ENCODE measurements at regions not wholly inside any gene's neighbourhood (a gene's known extent, or its start where the extent isn't known, plus 50 kb on each side); places are given as distances from the start of the nearest gene placed in this dataset.

DNA sequence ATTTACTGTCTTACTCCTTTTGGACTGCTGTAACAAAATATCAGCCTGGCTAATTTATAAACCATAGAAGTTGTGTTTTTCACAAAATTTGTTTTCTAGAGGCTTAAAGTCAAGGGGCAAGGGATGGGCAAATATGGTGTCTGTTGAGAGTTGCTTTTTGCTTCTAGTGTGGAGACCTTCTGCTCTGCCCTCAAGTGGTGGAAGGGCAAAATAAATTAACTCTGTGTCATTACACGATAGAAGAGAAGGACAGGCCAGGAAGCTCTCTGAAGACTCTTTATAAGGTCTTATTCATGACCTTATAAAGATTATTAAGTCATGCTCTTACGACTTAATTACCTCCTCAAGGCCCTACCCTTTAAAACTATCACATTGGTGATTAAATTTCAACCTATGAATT, 181.2 kb upstream of the LRATD1 start:
- no peak overlapping the region for H2AK5ac ChIP-seq (ENCODE audit: low read depth, low read length)
- no peaks in the 10 kb centered on the region for H3K36me3 ChIP-seq (replicated peaks in 1 of 2; ENCODE audit: control insufficient read depth in 2 of 2, insufficient read depth in 2 of 2, low read length in 2 of 2)
- no peak overlapping the region for H3K27ac ChIP-seq (replicated peaks; ENCODE audit: low read length)
- H3K4ac ChIP-seq (ENCODE audit: low read length): no peak overlapping the region
- H3K9ac ChIP-seq (ENCODE audit: low read depth, low read length, poor library complexity): no peak overlapping the region
- no peak for DNase-seq (ENCODE audit: low spot score)
- no peaks in the 10 kb centered on the region for H3K4me1 ChIP-seq (ENCODE audit: control insufficient read depth in 2 of 2, insufficient read depth in 1 of 2, low read depth in 1 of 2, low read length in 2 of 2)
- H2BK15ac ChIP-seq (ENCODE audit: low read length): no peak overlapping the region
- no peak overlapping the region for H3K18ac ChIP-seq (ENCODE audit: low read length)
- WGBS, 2 donors (ENCODE audit: extremely low coverage in 2 of 2, insufficient read length in 2 of 2, insufficient replicate concordance in 1 of 2): no CpG with 5 or more reads among the region's 2 CpGs
- H2AFZ ChIP-seq (ENCODE audit: low read length): no peak overlapping the region
- H2BK12ac ChIP-seq (ENCODE audit: low read length): no peak overlapping the region
- H3K4me3 ChIP-seq (ENCODE audit: low read length in 2 of 2): no peak overlapping the region
- H2BK5ac ChIP-seq (ENCODE audit: low read length): no peak overlapping the region
- H3K9me3 ChIP-seq (replicated peaks in 1 of 2; ENCODE audit: control insufficient read depth in 2 of 2, insufficient read depth in 1 of 2, low read depth in 1 of 2, low read length in 2 of 2): peaks cover 0 to under 1% of the 10 kb centered on the region in 2 donors
- H3K79me1 ChIP-seq (ENCODE audit: low read depth, low read length): no peaks in the 10 kb centered on the region
- no peak overlapping the region for H4K8ac ChIP-seq (ENCODE audit: low read depth, low read length)
- H3K14ac ChIP-seq (ENCODE audit: low read length): no peak overlapping the region
- H3K27me3 ChIP-seq (ENCODE audit: control insufficient read depth in 3 of 3, insufficient read depth in 3 of 3, low read depth in 1 of 3, low read length in 3 of 3): no peaks in the 10 kb centered on the region
- no peak overlapping the region for H3K4me2 ChIP-seq (ENCODE audit: insufficient read depth, low read length, poor library complexity, severe bottlenecking)
- H4K91ac ChIP-seq (ENCODE audit: low read depth, low read length, poor library complexity): no peak overlapping the region
- H3K23ac ChIP-seq (ENCODE audit: low read depth, low read length, poor library complexity): no peak overlapping the region
- no peak overlapping the region for H2BK120ac ChIP-seq (ENCODE audit: low read depth, low read length)

GRCh38 chr2:14454202-14454601, 178.3 kb upstream of the LRATD1 start:
- H3K4me1 ChIP-seq (ENCODE audit: control insufficient read depth in 2 of 2, insufficient read depth in 1 of 2, low read depth in 1 of 2, low read length in 2 of 2): no peaks in the 10 kb centered on the region
- H2BK5ac ChIP-seq (ENCODE audit: low read length): no peak overlapping the region
- H3K36me3 ChIP-seq (replicated peaks in 1 of 2; ENCODE audit: control insufficient read depth in 2 of 2, insufficient read depth in 2 of 2, low read length in 2 of 2): no peaks in the 10 kb centered on the region
- H4K8ac ChIP-seq (ENCODE audit: low read depth, low read length): no peak overlapping the region
- WGBS, 2 donors (ENCODE audit: extremely low coverage in 2 of 2, insufficient read length in 2 of 2, insufficient replicate concordance in 1 of 2): no CpG with 5 or more reads among the region's 3 CpGs
- no peak overlapping the region for H2AFZ ChIP-seq (ENCODE audit: low read length)
- H2BK12ac ChIP-seq (ENCODE audit: low read length): no peak overlapping the region
- H3K23ac ChIP-seq (ENCODE audit: low read depth, low read length, poor library complexity): no peak overlapping the region
- H2BK120ac ChIP-seq (ENCODE audit: low read depth, low read length): no peak overlapping the region
- no peak overlapping the region for H3K27ac ChIP-seq (replicated peaks; ENCODE audit: low read length)
- H3K9ac ChIP-seq (ENCODE audit: low read depth, low read length, poor library complexity): no peak overlapping the region
- no peaks in the 10 kb centered on the region for H3K79me1 ChIP-seq (ENCODE audit: low read depth, low read length)
- H3K4me3 ChIP-seq (ENCODE audit: low read length in 2 of 2): no peak overlapping the region
- no peaks in the 10 kb centered on the region for H3K27me3 ChIP-seq (ENCODE audit: control insufficient read depth in 3 of 3, insufficient read depth in 3 of 3, low read depth in 1 of 3, low read length in 3 of 3)
- H2AK5ac ChIP-seq (ENCODE audit: low read depth, low read length): no peak overlapping the region
- no peak overlapping the region for H3K4ac ChIP-seq (ENCODE audit: low read length)
- no peak overlapping the region for H3K18ac ChIP-seq (ENCODE audit: low read length)
- no peak overlapping the region for H2BK15ac ChIP-seq (ENCODE audit: low read length)
- no peak overlapping the region for H3K4me2 ChIP-seq (ENCODE audit: insufficient read depth, low read length, poor library complexity, severe bottlenecking)
- no peak overlapping the region for H3K14ac ChIP-seq (ENCODE audit: low read length)
- H3K9me3 ChIP-seq (replicated peaks in 1 of 2; ENCODE audit: control insufficient read depth in 2 of 2, insufficient read depth in 1 of 2, low read depth in 1 of 2, low read length in 2 of 2): peaks cover 0 to 3% of the 10 kb centered on the region in 2 donors
- no peak overlapping the region for H4K91ac ChIP-seq (ENCODE audit: low read depth, low read length, poor library complexity)
- DNase-seq (ENCODE audit: low spot score): no peak

GRCh38 chr2:14459786-14460325, 172.7 kb upstream of the LRATD1 start:
- no peak overlapping the region for H2AK5ac ChIP-seq (ENCODE audit: low read depth, low read length)
- no peak overlapping the region for H3K9ac ChIP-seq (ENCODE audit: low read depth, low read length, poor library complexity)
- no peak overlapping the region for H3K4me2 ChIP-seq (ENCODE audit: insufficient read depth, low read length, poor library complexity, severe bottlenecking)
- no peak overlapping the region for H4K91ac ChIP-seq (ENCODE audit: low read depth, low read length, poor library complexity)
- DNase-seq (ENCODE audit: low spot score): no peak
- no peak overlapping the region for H3K23ac ChIP-seq (ENCODE audit: low read depth, low read length, poor library complexity)
- no CpG with 5 or more reads among the region's 1 CpG for WGBS, 2 donors (ENCODE audit: extremely low coverage in 2 of 2, insufficient read length in 2 of 2, insufficient replicate concordance in 1 of 2)
- no peak overlapping the region for H3K14ac ChIP-seq (ENCODE audit: low read length)
- H3K18ac ChIP-seq (ENCODE audit: low read length): no peak overlapping the region
- no peak overlapping the region for H2BK120ac ChIP-seq (ENCODE audit: low read depth, low read length)
- H3K79me1 ChIP-seq (ENCODE audit: low read depth, low read length): no peaks in the 10 kb centered on the region
- H4K8ac ChIP-seq (ENCODE audit: low read depth, low read length): no peak overlapping the region
- no peaks in the 10 kb centered on the region for H3K4me1 ChIP-seq (ENCODE audit: control insufficient read depth in 2 of 2, insufficient read depth in 1 of 2, low read depth in 1 of 2, low read length in 2 of 2)
- H2BK15ac ChIP-seq (ENCODE audit: low read length): no peak overlapping the region
- no peak overlapping the region for H2AFZ ChIP-seq (ENCODE audit: low read length)
- no peak overlapping the region for H2BK12ac ChIP-seq (ENCODE audit: low read length)
- no peak overlapping the region for H3K4ac ChIP-seq (ENCODE audit: low read length)
- H3K36me3 ChIP-seq (replicated peaks in 1 of 2; ENCODE audit: control insufficient read depth in 2 of 2, insufficient read depth in 2 of 2, low read length in 2 of 2): no peaks in the 10 kb centered on the region
- peaks cover 0 to 6% of the 10 kb centered on the region in 2 donors for H3K9me3 ChIP-seq (replicated peaks in 1 of 2; ENCODE audit: control insufficient read depth in 2 of 2, insufficient read depth in 1 of 2, low read depth in 1 of 2, low read length in 2 of 2)
- H3K4me3 ChIP-seq (ENCODE audit: low read length in 2 of 2): no peak overlapping the region
- no peak overlapping the region for H2BK5ac ChIP-seq (ENCODE audit: low read length)
- no peak overlapping the region for H3K27ac ChIP-seq (replicated peaks; ENCODE audit: low read length)
- H3K27me3 ChIP-seq (ENCODE audit: control insufficient read depth in 3 of 3, insufficient read depth in 3 of 3, low read depth in 1 of 3, low read length in 3 of 3): no peaks in the 10 kb centered on the region

DNA sequence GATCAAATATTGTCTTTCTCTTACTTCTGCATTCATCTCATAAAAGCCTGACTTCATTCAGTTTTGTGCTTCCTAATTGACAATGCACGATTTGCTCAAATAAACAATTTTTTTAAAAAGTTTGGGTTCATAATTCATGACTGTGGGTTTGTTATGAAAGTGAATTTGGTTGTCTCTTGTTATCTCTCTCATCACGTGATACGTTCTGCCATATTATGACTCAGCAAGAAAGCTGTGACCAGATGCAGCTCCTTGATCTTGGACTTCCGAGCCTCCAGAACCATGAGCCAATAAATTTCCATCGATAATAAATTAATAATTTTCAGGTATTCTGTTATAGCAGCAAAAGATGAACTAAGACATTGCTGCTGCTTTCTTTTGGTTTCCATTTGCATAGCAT, 156.5 kb upstream of the LRATD1 start:
- H2AK5ac ChIP-seq (ENCODE audit: low read depth, low read length): no peak overlapping the region
- H3K23ac ChIP-seq (ENCODE audit: low read depth, low read length, poor library complexity): no peak overlapping the region
- no peak overlapping the region for H3K27ac ChIP-seq (replicated peaks; ENCODE audit: low read length)
- H3K4ac ChIP-seq (ENCODE audit: low read length): no peak overlapping the region
- peaks cover 0 to 2% of the 10 kb centered on the region in 2 donors for H3K9me3 ChIP-seq (replicated peaks in 1 of 2; ENCODE audit: control insufficient read depth in 2 of 2, insufficient read depth in 1 of 2, low read depth in 1 of 2, low read length in 2 of 2)
- H2AFZ ChIP-seq (ENCODE audit: low read length): no peak overlapping the region
- no peak for DNase-seq (ENCODE audit: low spot score)
- H2BK12ac ChIP-seq (ENCODE audit: low read length): no peak overlapping the region
- H3K9ac ChIP-seq (ENCODE audit: low read depth, low read length, poor library complexity): no peak overlapping the region
- H3K4me2 ChIP-seq (ENCODE audit: insufficient read depth, low read length, poor library complexity, severe bottlenecking): no peak overlapping the region
- no peaks in the 10 kb centered on the region for H3K79me1 ChIP-seq (ENCODE audit: low read depth, low read length)
- no peaks in the 10 kb centered on the region for H3K4me1 ChIP-seq (ENCODE audit: control insufficient read depth in 2 of 2, insufficient read depth in 1 of 2, low read depth in 1 of 2, low read length in 2 of 2)
- no peaks in the 10 kb centered on the region for H3K27me3 ChIP-seq (ENCODE audit: control insufficient read depth in 3 of 3, insufficient read depth in 3 of 3, low read depth in 1 of 3, low read length in 3 of 3)
- no peak overlapping the region for H2BK120ac ChIP-seq (ENCODE audit: low read depth, low read length)
- H3K36me3 ChIP-seq (replicated peaks in 1 of 2; ENCODE audit: control insufficient read depth in 2 of 2, insufficient read depth in 2 of 2, low read length in 2 of 2): no peaks in the 10 kb centered on the region
- no peak overlapping the region for H3K14ac ChIP-seq (ENCODE audit: low read length)
- H2BK5ac ChIP-seq (ENCODE audit: low read length): no peak overlapping the region
- no peak overlapping the region for H4K8ac ChIP-seq (ENCODE audit: low read depth, low read length)
- WGBS, 2 donors (ENCODE audit: extremely low coverage in 2 of 2, insufficient read length in 2 of 2, insufficient replicate concordance in 1 of 2): no CpG with 5 or more reads among the region's 5 CpGs
- no peak overlapping the region for H4K91ac ChIP-seq (ENCODE audit: low read depth, low read length, poor library complexity)
- no peak overlapping the region for H3K4me3 ChIP-seq (ENCODE audit: low read length in 2 of 2)
- H3K18ac ChIP-seq (ENCODE audit: low read length): no peak overlapping the region
- no peak overlapping the region for H2BK15ac ChIP-seq (ENCODE audit: low read length)

Measured in neuronal stem cell (in vitro differentiated cells).